IMR-90 (cell line): ENCODE measurements at regions not wholly inside any gene's neighbourhood (a gene's known extent, or its start where the extent isn't known, plus 50 kb on each side); places are given as distances from the start of the nearest gene placed in this dataset.

Source experiments
- BHLHE40 ChIP-seq: fragments of 150-350 bp; IDR thresholded peaks from 2 replicates; pipeline ENCODE4 v1.6.1; 2016; ENCODE audit warnings: mild to moderate bottlenecking, low read depth, low read length
- CEBPB ChIP-seq: IDR thresholded peaks from 2 replicates; pipeline ENCODE4 v1.6.1; 2012; ENCODE audit warnings: low read depth, low read length, improper control_type of control experiment
- MAZ ChIP-seq: IDR thresholded peaks from 2 replicates; pipeline ENCODE4 v1.6.1; 2012; ENCODE audit warnings: low read depth, mild to moderate bottlenecking, low read length, improper control_type of control experiment, moderate library complexity, borderline replicate concordance
- POLR2A ChIP-seq: IDR thresholded peaks from 2 replicates; pipeline ENCODE4 v1.6.1; 2012; ENCODE audit warnings: mild to moderate bottlenecking, low read depth, low read length
- RFX5 ChIP-seq: IDR thresholded peaks from 2 replicates; pipeline ENCODE4 v1.8.0; 2012; ENCODE audit warnings: low read depth, mild to moderate bottlenecking, low read length, moderate library complexity
- SMC3 ChIP-seq: fragments of 150-350 bp; IDR thresholded peaks from 2 replicates; pipeline ENCODE4 v1.6.1; 2016; ENCODE audit warnings: low read depth, mild to moderate bottlenecking, antibody characterized with exemption, low read length, moderate library complexity
- TF ChIP-seq, protein P1 (sequence below): conservative IDR thresholded peaks from 2 replicates; pipeline ENCODE4 v1.5.1; 2012; ENCODE audit warnings: mild to moderate bottlenecking, low read depth, low read length, improper control_type of control experiment
- TF ChIP-seq, protein P2 (sequence below): fragments of 150-350 bp; IDR thresholded peaks from 2 replicates; pipeline ENCODE4 v1.6.1; 2017; ENCODE audit warnings: mild to moderate bottlenecking, antibody characterized with exemption, low read length, low read depth

DNA sequence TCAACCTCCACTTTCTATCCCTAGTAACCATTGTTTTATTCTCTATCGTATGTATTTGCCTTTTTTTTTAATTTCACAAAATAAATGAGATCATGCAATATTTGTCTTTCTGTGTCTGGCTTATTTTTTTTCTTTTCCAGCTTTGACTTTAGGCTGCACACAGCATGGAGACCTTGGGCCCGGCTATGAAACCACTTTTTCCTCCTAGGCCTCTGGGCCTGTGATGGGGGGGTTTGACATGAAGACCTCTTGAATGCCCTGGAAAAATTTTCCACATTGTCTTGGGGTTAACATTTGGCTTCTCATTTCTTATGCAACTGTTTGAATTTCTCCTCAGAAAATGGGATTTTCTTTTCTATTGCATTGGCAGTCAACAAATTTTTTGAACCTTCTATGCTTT lies 100.2 kb upstream of the BTG3 start:
- TF ChIP-seq, protein P1, sequence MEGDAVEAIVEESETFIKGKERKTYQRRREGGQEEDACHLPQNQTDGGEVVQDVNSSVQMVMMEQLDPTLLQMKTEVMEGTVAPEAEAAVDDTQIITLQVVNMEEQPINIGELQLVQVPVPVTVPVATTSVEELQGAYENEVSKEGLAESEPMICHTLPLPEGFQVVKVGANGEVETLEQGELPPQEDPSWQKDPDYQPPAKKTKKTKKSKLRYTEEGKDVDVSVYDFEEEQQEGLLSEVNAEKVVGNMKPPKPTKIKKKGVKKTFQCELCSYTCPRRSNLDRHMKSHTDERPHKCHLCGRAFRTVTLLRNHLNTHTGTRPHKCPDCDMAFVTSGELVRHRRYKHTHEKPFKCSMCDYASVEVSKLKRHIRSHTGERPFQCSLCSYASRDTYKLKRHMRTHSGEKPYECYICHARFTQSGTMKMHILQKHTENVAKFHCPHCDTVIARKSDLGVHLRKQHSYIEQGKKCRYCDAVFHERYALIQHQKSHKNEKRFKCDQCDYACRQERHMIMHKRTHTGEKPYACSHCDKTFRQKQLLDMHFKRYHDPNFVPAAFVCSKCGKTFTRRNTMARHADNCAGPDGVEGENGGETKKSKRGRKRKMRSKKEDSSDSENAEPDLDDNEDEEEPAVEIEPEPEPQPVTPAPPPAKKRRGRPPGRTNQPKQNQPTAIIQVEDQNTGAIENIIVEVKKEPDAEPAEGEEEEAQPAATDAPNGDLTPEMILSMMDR, result no peak
- no peak for TF ChIP-seq MAZ
- no peak for TF ChIP-seq BHLHE40
- TF ChIP-seq SMC3, result no peak
- TF ChIP-seq RFX5, result no peak
- TF ChIP-seq CEBPB, result no peak
- TF ChIP-seq POLR2A, result no peak
- TF ChIP-seq, protein P2, sequence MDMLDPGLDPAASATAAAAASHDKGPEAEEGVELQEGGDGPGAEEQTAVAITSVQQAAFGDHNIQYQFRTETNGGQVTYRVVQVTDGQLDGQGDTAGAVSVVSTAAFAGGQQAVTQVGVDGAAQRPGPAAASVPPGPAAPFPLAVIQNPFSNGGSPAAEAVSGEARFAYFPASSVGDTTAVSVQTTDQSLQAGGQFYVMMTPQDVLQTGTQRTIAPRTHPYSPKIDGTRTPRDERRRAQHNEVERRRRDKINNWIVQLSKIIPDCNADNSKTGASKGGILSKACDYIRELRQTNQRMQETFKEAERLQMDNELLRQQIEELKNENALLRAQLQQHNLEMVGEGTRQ, result no peak
